Mucosa of descending colon (tissue), 3 donors: ENCODE measurements at regions not wholly inside any gene's neighbourhood (a gene's known extent, or its start where the extent isn't known, plus 50 kb on each side); places are given as distances from the start of the nearest gene placed in this dataset.

Experiments
- ATAC-seq: fragments of 200-7000 bp; cut with Tn5 transposase; one replicate; pipeline ENCODE4 v1.9.1; 2020; ENCODE audit warnings: mild to moderate bottlenecking, moderate library complexity
- DNase-seq, 3 donors: peaks; one replicate each; pipeline ENCODE4 v3.0.0-alpha.2; 2020
- H3K36me3 ChIP-seq: fragments of 200-600 bp; one replicate; pipeline ENCODE4 v1.8.0; 2021; ENCODE audit warnings: low read depth, mild to moderate bottlenecking
- H3K4me1 ChIP-seq: fragments of 200-600 bp; one replicate; pipeline ENCODE4 v1.8.0; 2021; ENCODE audit warnings: low read depth, mild to moderate bottlenecking
- H3K4me3 ChIP-seq: fragments of 200-600 bp; one replicate; pipeline ENCODE4 v1.8.0; 2021; ENCODE audit warnings: mild to moderate bottlenecking
- H3K9me3 ChIP-seq: fragments of 200-600 bp; one replicate; pipeline ENCODE4 v1.8.0; 2021; ENCODE audit warnings: mild to moderate bottlenecking
- intact Hi-C, 2 donors: fragments of 100-400 bp; cut with DNase I in 1 of 2; cut with micrococcal nuclease in 1 of 2; formaldehyde crosslinking; loops; one replicate each; pipeline versions ENCODE4 v1.11.0 to v1.11.1; 2022; cut with DNase I, micrococcal nuclease
- TF ChIP-seq, protein P1 (sequence below): fragments of 200-600 bp; IDR thresholded peaks from one replicate; pipeline ENCODE4 v1.8.0; 2022; ENCODE audit warnings: antibody characterized with exemption, mild to moderate bottlenecking
- donor health status: DM: no; HTN: no; CAD: no; lungs with moderate emphysema.
- donor health status: DM: no; HTN: no; CAD: no.
- donor health status: DM: no; HTN: yes; CAD: no.

DNA sequence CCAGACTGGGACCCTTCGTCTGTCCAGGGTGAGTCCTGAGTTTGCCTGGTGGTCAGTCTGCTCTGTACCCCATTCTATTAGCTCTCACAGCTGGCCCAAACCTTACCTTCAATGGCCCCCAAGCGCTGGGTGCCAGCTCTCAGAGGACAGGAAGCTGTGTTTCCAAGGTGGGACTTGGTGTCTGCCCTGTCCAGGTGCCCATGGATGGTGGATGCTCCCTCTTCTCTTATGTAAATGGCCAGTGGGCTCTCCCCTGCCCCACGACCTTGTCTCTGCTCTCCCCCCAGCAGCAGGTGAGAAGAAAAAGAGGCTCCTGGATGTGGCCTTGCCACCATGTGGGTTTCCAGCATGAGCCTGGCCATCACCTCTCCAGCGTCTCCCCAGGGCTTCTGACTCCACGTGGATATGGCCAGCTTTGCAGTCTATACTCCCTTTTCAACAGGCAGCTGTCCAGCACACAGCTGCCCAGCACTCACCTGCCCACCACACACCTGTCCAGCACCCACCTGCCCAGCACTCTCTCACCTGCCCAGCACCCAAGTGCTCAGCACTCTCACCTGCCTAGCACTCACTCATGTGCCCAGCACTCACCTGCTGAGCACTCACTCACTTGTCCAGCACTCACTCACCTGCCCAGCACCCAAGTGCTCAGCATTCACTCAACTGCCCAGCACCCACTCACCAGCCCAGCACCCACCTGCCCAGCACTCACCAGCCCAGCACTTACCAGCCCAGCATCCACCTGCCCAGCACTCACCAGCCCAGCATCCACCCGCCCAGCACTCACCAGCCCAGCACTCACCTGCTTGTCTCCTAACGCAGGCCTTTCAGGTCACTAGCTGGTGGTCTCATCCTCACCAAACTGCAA is 136.2 kb upstream of the IRX2 start:
- peaks cover 23% of the 10 kb centered on the region for H3K9me3 ChIP-seq
- H3K4me1 ChIP-seq: no peaks in the 10 kb centered on the region
- DNase-seq (no peak), ATAC-seq (no peak)
- no peaks in the 10 kb centered on the region for H3K36me3 ChIP-seq
- TF ChIP-seq, protein P1, sequence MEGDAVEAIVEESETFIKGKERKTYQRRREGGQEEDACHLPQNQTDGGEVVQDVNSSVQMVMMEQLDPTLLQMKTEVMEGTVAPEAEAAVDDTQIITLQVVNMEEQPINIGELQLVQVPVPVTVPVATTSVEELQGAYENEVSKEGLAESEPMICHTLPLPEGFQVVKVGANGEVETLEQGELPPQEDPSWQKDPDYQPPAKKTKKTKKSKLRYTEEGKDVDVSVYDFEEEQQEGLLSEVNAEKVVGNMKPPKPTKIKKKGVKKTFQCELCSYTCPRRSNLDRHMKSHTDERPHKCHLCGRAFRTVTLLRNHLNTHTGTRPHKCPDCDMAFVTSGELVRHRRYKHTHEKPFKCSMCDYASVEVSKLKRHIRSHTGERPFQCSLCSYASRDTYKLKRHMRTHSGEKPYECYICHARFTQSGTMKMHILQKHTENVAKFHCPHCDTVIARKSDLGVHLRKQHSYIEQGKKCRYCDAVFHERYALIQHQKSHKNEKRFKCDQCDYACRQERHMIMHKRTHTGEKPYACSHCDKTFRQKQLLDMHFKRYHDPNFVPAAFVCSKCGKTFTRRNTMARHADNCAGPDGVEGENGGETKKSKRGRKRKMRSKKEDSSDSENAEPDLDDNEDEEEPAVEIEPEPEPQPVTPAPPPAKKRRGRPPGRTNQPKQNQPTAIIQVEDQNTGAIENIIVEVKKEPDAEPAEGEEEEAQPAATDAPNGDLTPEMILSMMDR: no peak
- intact Hi-C loops: no loop called here
- no peak overlapping the region for H3K4me3 ChIP-seq

DNA sequence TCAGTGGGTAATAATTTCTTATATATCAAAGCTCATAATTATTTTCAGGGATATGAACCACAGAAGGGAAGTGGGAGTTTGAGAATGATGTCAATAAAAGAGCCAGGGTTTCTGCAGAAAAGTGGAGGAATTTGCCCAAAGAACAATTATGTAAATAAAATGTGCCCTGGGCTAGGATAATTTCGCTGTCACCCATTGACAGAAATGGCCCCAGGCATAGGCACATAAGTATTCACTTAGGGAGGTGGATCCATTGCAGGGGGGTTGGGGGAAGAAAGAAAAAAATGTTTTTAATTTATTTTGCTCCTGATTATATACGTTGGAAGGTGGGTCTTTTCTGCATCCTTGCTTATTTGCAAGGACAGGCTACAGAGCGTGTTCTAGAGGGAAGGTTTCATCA is 135.1 kb upstream of the IRX2 start:
- no peak for DNase-seq

DNA sequence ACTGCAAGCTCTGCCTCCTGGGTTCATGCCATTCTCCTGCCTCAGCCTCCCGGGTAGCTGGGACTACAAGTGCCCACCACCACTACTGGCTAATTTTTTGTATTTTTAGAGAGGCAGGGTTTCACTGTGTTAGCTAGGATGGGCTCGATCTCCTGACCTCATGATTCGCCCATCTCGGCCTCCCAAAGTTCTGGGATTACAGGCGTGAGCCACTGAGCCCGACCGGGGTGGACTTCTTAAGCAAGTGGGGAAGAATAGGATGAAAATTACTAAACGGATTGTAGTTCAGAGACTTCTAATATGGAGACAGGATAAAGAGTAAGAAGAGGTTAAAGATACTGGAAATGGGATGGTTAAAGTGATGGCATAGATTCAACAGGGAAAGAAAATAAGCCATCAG is 132.3 kb upstream of the IRX2 start:
- DNase-seq: no peak
- H3K36me3 ChIP-seq: no peaks in the 10 kb centered on the region
- H3K9me3 ChIP-seq: peaks cover 16% of the 10 kb centered on the region
- H3K4me1 ChIP-seq: no peaks in the 10 kb centered on the region
- TF ChIP-seq, protein P1: no peak
- no peak overlapping the region for H3K4me3 ChIP-seq
- ATAC-seq: no peak
- intact Hi-C loops: no loop called here

More for the DNA sequence above, 135.1 kb upstream of the IRX2 start:
- no peak overlapping the region for H3K4me3 ChIP-seq
- intact Hi-C loops: no loop called here
- no peaks in the 10 kb centered on the region for H3K36me3 ChIP-seq
- no peaks in the 10 kb centered on the region for H3K4me1 ChIP-seq
- TF ChIP-seq, protein P1: no peak
- no peak for ATAC-seq
- H3K9me3 ChIP-seq: peaks cover 17% of the 10 kb centered on the region

DNA sequence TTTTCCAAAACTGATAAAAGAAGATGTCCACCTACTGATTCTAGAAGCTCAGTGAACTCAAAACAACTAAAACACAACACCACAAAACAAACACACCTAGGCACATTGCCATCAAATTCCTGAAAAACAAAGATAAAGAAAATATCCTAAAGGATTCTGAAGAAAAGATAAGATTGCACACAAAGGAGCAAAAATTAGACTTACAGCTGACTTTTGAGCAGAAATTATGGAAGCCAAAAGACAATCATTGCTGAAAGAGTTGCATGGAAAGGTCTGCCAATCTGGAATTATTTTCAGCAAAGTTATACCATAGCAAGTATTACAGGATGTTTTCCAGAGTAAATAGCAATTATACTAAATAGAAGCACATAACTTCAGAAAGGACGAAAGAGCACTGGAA is 128.2 kb upstream of the IRX2 start:
- ATAC-seq: no peak
- DNase-seq: no peak
- H3K4me3 ChIP-seq: no peak overlapping the region
- H3K4me1 ChIP-seq: no peaks in the 10 kb centered on the region
- TF ChIP-seq, protein P1: no peak
- peaks cover 27% of the 10 kb centered on the region for H3K9me3 ChIP-seq
- H3K36me3 ChIP-seq: no peaks in the 10 kb centered on the region
- intact Hi-C loops: no loop called here

DNA sequence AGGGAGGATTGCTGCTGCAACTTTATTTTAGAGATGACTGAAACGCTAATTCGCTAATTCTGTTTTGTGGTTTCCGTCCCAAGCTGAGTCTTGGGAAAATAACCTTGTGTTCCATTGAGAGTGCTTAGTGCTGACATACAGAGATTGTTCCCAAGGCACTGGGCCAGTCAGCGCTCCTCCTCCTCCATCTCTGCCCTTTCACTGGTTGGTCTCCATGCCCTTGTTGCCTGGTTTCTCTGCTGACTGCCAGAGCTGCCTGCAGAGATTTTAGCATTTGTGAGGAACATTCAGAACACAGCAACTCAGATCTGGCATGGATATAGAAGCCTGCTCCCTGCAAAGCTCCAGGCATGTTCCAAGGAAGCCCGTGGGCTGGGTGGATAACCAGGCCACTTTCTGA is 126.0 kb upstream of the IRX2 start:
- ATAC-seq (no peak), DNase-seq (no peak)
- TF ChIP-seq, protein P1: no peak
- H3K4me3 ChIP-seq: no peak overlapping the region
- no peaks in the 10 kb centered on the region for H3K36me3 ChIP-seq
- H3K4me1 ChIP-seq: no peaks in the 10 kb centered on the region
- intact Hi-C loops: no loop called here
- peaks cover 32% of the 10 kb centered on the region for H3K9me3 ChIP-seq
